MCF 10A (cell line): ENCODE measurements at regions not wholly inside any gene's neighbourhood (a gene's known extent, or its start where the extent isn't known, plus 50 kb on each side); places are given as distances from the start of the nearest gene placed in this dataset.
"Not testable (repeated sequence)": the region's sequence is repeated elsewhere in the genome, so short reads cannot be mapped to it uniquely, and the experiment has no call there.

ENCODE experiments used
- BruUV-seq: library from RNA; stranded (reverse); fragments of 400-500 nt; replicated peaks from 2 replicates; lab custom pipeline; 2021; lab: Mats Ljungman, UMichigan
- CTCF ChIA-PET: fragments of 300-600 bp; sonication (Branson Sonifier 250); formaldehyde crosslinking; extraction: SDS; loops from one replicate; lab custom pipeline; 2021; ENCODE audit warnings: antibody characterized with exemption, inconsistent platforms; lab: Yijun Ruan, JAX
- POLR2A ChIA-PET: fragments of 300-600, 350-650 bp; sonication (Branson Sonifier 250); formaldehyde crosslinking; extraction: SDS; loops from one replicate; lab custom pipeline; 2020; ENCODE audit warnings: antibody characterized with exemption, inconsistent platforms; lab: Yijun Ruan, JAX
- DNase-seq: peaks from one replicate; pipeline ENCODE4 v3.0.0-alpha.2; 2018; ENCODE audit not compliant: unreplicated experiment
- H3K27ac Mint-ChIP-seq: one replicate; pipeline ENCODE4 v1.8.0; 2022; ENCODE audit warnings: mild to moderate bottlenecking, low read depth, mixed read lengths; ENCODE audit not compliant: unreplicated experiment
- H3K27me3 Mint-ChIP-seq: one replicate; pipeline ENCODE4 v1.8.0; 2022; ENCODE audit warnings: mixed read lengths; ENCODE audit not compliant: insufficient read depth, unreplicated experiment
- H3K36me3 Mint-ChIP-seq: one replicate; pipeline ENCODE4 v1.8.0; 2022; ENCODE audit warnings: mild to moderate bottlenecking, moderate library complexity, mixed read lengths; ENCODE audit not compliant: insufficient read depth, unreplicated experiment
- H3K4me1 Mint-ChIP-seq: one replicate; pipeline ENCODE4 v1.8.0; 2022; ENCODE audit warnings: mixed read lengths; ENCODE audit not compliant: insufficient read depth, unreplicated experiment
- H3K4me3 Mint-ChIP-seq: one replicate; pipeline ENCODE4 v1.8.0; 2022; ENCODE audit warnings: mild to moderate bottlenecking, moderate library complexity, mixed read lengths; ENCODE audit not compliant: unreplicated experiment
- H3K9me3 Mint-ChIP-seq: one replicate; pipeline ENCODE4 v1.8.0; 2022; ENCODE audit warnings: mixed read lengths; ENCODE audit not compliant: unreplicated experiment
- intact Hi-C: fragments of 100-400 bp; cut with micrococcal nuclease; formaldehyde crosslinking; loops from 2 replicates; pipeline ENCODE4 v1.14.1; 2022
- TF ChIP-seq, protein P1 (sequence below): fragments of 200-600 bp; IDR thresholded peaks from one replicate; pipeline ENCODE4 v1.8.0; 2022; ENCODE audit warnings: antibody characterized with exemption, mild to moderate bottlenecking; ENCODE audit not compliant: unreplicated experiment

DNA sequence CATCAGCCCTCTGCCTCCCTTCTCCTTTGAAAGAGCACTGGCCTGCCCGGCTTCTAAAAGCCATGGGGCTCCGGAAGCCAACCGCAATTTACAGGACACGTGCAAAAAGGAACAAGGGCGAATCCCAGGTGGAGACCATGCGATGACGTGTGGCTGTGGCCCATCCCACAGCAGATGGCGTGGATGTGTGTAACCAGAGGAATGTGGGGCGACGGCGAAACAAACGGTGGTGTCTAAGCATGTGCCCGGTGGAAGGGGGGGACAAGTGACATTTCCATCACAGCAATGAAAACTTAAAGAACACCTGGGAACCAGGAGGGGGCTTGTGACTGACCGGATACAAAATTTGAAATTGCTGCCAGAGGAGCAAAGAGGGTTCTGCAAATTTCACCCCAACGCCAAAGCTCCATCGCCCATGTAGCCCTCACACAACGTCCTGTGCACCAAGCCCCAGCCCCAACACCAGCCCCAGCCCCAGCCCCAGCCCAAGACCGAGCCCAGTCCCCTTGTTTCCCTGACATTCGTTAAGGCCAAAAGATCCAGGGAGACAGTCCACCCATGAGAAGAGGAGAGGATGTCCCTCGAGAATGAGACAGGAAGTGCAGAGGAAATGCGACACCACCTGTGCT lies 159.7 kb upstream of the ZNF337 start:
- POLR2A ChIA-PET: no interaction called here

DNA sequence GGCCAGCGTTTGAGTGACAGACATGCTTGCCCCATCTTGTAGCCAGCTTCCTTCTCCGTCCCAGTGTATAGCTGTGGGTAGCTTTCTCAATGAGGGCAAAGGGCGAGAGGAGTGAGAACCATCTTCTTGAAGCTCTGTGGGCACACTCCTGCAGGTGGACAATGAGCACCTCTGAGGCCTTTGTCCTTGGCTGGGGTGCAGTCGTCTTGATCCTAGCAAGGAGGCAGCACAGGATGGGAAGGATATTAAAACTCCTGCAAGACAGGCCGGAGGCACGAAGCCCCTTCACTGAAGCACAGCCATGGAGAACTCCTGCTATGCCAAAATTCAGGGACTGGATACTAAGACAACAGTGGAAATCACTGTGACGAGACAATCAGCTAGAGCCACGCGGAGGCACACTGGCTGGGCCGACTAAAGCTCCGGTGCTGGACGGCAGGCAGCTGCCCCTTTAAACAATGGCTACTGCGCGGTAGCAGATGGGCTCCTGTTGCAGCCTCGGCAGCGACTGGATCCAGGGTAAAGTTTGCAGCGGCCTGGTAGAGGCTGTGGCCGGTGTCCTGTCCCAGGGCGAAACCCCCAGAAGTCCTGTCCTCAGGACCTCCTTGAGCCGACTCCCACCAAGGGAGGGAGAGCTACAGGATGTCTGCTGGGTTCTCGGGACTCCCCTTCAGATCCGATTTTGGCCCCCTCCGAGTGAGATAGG lies 159.0 kb upstream of the ZNF337 start:
- Mint-ChIP-seq H3K36me3 (peaks cover 24% of the 10 kb centered on the region), H3K9me3 (peaks cover 23% of the 10 kb centered on the region), H3K27me3 (peaks cover 14% of the 10 kb centered on the region)
- POLR2A ChIA-PET, H3K27ac Mint-ChIP-seq, H3K4me1 Mint-ChIP-seq, intact Hi-C loops, BruUV-seq, DNase-seq, H3K4me3 Mint-ChIP-seq: not testable (repeated sequence)
- CTCF ChIA-PET: interaction anchor here (1.7 kb wide), 1 partner anchor 385 kb away, joined by 4 read pairs; no protein-coding TSS in a partner anchor

More for the DNA sequence above, 159.7 kb upstream of the ZNF337 start:
- H3K27ac Mint-ChIP-seq: no peak overlapping the region
- intact Hi-C loops: no loop called here
- no peak for DNase-seq
- TF ChIP-seq, protein P1, sequence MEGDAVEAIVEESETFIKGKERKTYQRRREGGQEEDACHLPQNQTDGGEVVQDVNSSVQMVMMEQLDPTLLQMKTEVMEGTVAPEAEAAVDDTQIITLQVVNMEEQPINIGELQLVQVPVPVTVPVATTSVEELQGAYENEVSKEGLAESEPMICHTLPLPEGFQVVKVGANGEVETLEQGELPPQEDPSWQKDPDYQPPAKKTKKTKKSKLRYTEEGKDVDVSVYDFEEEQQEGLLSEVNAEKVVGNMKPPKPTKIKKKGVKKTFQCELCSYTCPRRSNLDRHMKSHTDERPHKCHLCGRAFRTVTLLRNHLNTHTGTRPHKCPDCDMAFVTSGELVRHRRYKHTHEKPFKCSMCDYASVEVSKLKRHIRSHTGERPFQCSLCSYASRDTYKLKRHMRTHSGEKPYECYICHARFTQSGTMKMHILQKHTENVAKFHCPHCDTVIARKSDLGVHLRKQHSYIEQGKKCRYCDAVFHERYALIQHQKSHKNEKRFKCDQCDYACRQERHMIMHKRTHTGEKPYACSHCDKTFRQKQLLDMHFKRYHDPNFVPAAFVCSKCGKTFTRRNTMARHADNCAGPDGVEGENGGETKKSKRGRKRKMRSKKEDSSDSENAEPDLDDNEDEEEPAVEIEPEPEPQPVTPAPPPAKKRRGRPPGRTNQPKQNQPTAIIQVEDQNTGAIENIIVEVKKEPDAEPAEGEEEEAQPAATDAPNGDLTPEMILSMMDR: no peak
- BruUV-seq: no TSS peak
- H3K4me1 Mint-ChIP-seq: peaks cover 14% of the 10 kb centered on the region
- peaks cover 23% of the 10 kb centered on the region for H3K9me3 Mint-ChIP-seq
- CTCF ChIA-PET: interaction anchor here (1.7 kb wide), 1 partner anchor 386 kb away, joined by 4 read pairs; no protein-coding TSS in a partner anchor
- peaks cover 21% of the 10 kb centered on the region for H3K27me3 Mint-ChIP-seq
- H3K36me3 Mint-ChIP-seq: peaks cover 28% of the 10 kb centered on the region
- no peak overlapping the region for H3K4me3 Mint-ChIP-seq

DNA sequence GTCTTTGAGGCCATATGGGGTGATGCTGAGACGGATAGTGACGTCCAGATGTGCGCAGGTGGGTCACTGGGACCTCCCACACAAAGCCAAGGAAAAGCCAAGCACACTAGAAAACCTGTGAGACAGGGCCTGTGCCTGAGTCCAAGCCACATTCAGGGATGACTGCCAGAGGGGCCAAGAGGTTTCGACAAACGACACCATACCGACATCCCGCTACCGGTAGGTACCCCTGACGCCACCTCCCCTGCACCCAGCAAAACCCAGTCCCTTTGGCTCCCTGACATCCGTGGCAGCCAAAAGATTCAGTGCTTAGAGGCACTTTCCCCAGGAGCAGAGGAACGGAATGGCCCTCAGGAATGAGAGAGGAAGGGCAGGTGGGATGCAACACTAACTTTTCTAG lies 158.0 kb upstream of the ZNF337 start:
- H3K36me3 Mint-ChIP-seq: peaks cover 23% of the 10 kb centered on the region
- CTCF ChIA-PET: interaction anchor here (1.7 kb wide), 1 partner anchor 384 kb away, joined by 4 read pairs; no protein-coding TSS in a partner anchor
- H3K4me3 Mint-ChIP-seq: peak overlapping the region; percentile 91
- BruUV-seq, DNase-seq, POLR2A ChIA-PET, H3K27me3 Mint-ChIP-seq, intact Hi-C loops, H3K4me1 Mint-ChIP-seq: not testable (repeated sequence)
- H3K9me3 Mint-ChIP-seq: peaks cover 23% of the 10 kb centered on the region
- peak overlapping the region; percentile 97 for H3K27ac Mint-ChIP-seq

DNA sequence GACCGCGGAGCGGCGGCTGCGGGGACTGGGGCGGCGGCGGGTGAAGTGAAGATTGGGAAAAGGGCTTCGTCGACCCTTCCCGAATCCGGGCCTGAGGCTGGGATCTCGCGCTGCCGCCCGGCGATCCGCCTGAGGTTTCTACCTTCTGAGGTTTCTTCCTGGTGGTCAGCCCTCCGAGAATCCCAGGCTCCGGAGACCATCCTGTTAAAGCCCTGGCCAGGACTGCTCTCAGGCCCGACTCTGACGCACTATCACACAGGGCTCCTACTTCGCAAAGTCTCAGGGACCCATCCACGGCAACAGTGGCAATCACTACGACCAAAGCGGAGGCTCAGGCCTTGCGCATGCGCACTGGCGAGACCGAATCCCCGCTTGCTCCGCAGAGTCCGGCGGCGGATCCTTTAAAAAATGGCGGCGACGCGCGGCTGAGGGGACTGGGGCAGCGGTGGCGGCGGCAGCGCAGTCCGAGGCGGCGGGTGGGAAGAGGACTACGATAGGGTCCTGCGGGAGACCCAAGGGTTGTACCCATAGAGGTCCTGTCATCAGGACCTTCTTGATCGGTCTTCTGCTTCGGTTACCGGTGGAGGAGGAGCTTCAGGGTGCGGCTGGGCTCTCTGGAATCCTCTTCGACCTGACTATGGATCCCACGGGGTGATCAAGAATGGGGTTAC lies 157.2 kb upstream of the ZNF337 start:
- H3K27me3 Mint-ChIP-seq, CTCF ChIA-PET, BruUV-seq, intact Hi-C loops, H3K4me1 Mint-ChIP-seq: not testable (repeated sequence)
- Mint-ChIP-seq H3K4me3 (peak overlapping the region; percentile 91), H3K36me3 (peaks cover 23% of the 10 kb centered on the region), H3K27ac (peak overlapping the region; percentile 97), H3K9me3 (peaks cover 16% of the 10 kb centered on the region)
- POLR2A ChIA-PET: interaction anchor here (0.6 kb wide), 1 partner anchor 105 kb away, joined by 4 read pairs; no protein-coding TSS in a partner anchor
- peak; percentile 82 for DNase-seq

DNA sequence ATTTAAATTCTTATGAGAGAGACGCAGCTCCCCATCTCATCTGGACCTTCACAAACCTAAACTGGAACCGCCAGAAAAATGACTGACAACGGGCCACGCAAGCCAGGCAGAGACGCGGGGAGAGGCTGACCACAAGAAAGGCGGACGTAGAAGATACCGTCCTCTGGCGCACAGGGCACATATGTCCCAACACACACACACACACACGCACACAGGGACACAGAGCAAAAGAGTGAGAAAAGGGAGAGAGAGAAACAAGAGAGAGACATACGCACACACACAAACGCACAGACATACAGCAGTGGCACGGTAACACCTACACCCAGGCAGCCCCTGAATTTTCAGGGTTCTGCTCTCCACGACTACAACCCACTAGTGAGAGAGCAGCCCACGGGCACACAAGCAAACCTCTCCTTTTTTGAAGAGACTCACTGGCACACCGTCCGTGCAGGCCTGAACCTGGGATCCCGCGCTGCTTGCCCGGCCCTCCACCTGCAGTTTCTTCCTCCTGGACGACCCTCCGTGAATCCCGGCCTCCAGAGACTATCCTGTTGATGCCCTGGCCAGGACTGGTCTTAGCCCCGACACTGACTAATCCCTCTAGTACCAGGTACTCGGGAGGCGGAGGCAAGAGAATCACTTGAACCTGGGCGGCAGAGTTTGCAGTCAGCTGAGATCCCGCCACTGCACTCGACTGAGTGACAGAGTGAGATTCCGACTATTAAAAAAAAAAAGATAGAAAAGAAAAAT lies 156.5 kb upstream of the ZNF337 start:
- H3K36me3 Mint-ChIP-seq: peaks cover 23% of the 10 kb centered on the region
- DNase-seq, CTCF ChIA-PET, H3K4me1 Mint-ChIP-seq, intact Hi-C loops, H3K27me3 Mint-ChIP-seq: not testable (repeated sequence)
- BruUV-seq: TSS peak; percentile 62
- H3K4me3 Mint-ChIP-seq: peak overlapping the region; percentile 91
- POLR2A ChIA-PET: interaction anchor here (0.6 kb wide), 1 partner anchor 104 kb away, joined by 4 read pairs; no protein-coding TSS in a partner anchor
- H3K27ac Mint-ChIP-seq: peak overlapping the region; percentile 97
- peaks cover 16% of the 10 kb centered on the region for H3K9me3 Mint-ChIP-seq

DNA sequence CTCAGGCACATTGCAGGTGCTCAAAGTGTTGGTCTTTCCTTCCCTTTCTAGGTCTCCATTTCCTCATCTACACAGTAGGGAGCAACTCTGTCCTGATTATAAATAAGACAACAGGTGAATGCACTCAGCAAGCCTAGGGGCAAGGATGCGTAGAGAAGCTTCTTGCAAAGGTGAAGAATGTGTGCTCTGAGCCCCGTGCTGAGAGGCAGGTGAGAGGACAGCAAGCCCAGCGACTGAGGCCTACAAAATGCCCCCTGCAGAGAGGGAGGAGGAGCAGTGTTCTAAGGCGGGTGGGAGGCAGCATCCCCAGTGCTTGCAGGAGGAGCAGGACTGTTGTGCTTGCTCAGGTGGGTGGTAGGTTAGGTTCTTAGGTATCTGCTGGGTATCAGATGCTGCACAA lies 153.5 kb upstream of the ZNF337 start:
- DNase-seq, H3K4me1 Mint-ChIP-seq, H3K4me3 Mint-ChIP-seq, CTCF ChIA-PET, H3K27me3 Mint-ChIP-seq, intact Hi-C loops, H3K27ac Mint-ChIP-seq, H3K9me3 Mint-ChIP-seq, BruUV-seq: not testable (repeated sequence)
- POLR2A ChIA-PET: interaction anchor here (0.6 kb wide), 1 partner anchor 563 kb away, joined by 4 read pairs; no protein-coding TSS in a partner anchor
- peaks cover 23% of the 10 kb centered on the region for H3K36me3 Mint-ChIP-seq
